GM12878 (cell line): ENCODE measurements at regions not wholly inside any gene's neighbourhood (a gene's known extent, or its start where the extent isn't known, plus 50 kb on each side); places are given as distances from the start of the nearest gene placed in this dataset.

ENCODE experiments used
- BCLAF1 ChIP-seq: fragments of 450-650 bp; IDR thresholded peaks from 2 replicates; pipeline ENCODE4 v1.6.1; 2017; ENCODE audit warnings: antibody characterized with exemption, mild to moderate bottlenecking, moderate library complexity
- CEBPZ ChIP-seq: fragments of 150-350 bp; IDR thresholded peaks from 2 replicates; pipeline ENCODE4 v1.6.1; 2016; ENCODE audit warnings: low read depth, low read length
- EZH2 ChIP-seq: IDR thresholded peaks from 2 replicates; pipeline ENCODE4 v1.6.1; 2012; ENCODE audit warnings: low read depth, mild to moderate bottlenecking, control low read depth, inconsistent platforms, low read length, borderline replicate concordance; ENCODE audit not compliant: control insufficient read depth
- GABPA ChIP-seq: IDR thresholded peaks from 2 replicates; pipeline ENCODE4 v1.6.1; 2014; ENCODE audit warnings: antibody characterized with exemption, low read depth, mild to moderate bottlenecking, inconsistent platforms
- MTA2 ChIP-seq: fragments of 450-650 bp; IDR thresholded peaks from 2 replicates; pipeline ENCODE4 v1.6.1; 2016; ENCODE audit warnings: low read depth, mild to moderate bottlenecking, moderate library complexity
- POLR2AphosphoS5 ChIP-seq: IDR thresholded peaks from 2 replicates; pipeline ENCODE4 v1.6.1; 2011; ENCODE audit warnings: mild to moderate bottlenecking, low read length, inconsistent platforms
- SUZ12 ChIP-seq: fragments of 200-600 bp; sonication (generic); IDR thresholded peaks from one replicate; pipeline ENCODE4 v1.6.1; 2018; ENCODE audit warnings: antibody characterized with exemption, mild to moderate bottlenecking; ENCODE audit not compliant: unreplicated experiment
- USF1 ChIP-seq: IDR thresholded peaks from 2 replicates; pipeline ENCODE4 v1.6.1; 2011; ENCODE audit warnings: borderline replicate concordance, low read depth, mild to moderate bottlenecking, moderate library complexity, mixed read lengths, low read length; ENCODE audit not compliant: insufficient read depth; ENCODE audit errors: extremely low read length
- ZNF274 ChIP-seq: IDR thresholded peaks from one replicate; pipeline ENCODE4 v1.8.0; 2011; ENCODE audit not compliant: insufficient read length, insufficient read depth
- TF ChIP-seq, protein P1 (sequence below), 3 experiments: IDR thresholded peaks in 2 of 3; conservative IDR thresholded peaks in 1 of 3; 2 replicates each; pipeline ENCODE4 v1.5.1; 2011; ENCODE audit warnings: low read depth in 3 of 3, low read length in 3 of 3, mild to moderate bottlenecking in 3 of 3, control low read depth in 2 of 3, moderate library complexity in 2 of 3, inconsistent platforms in 1 of 3, mixed read lengths in 1 of 3; ENCODE audit not compliant: control insufficient read depth in 2 of 3, insufficient read depth in 1 of 3; ENCODE audit errors: extremely low read depth in 1 of 3
- TF ChIP-seq, protein P2 (sequence below): IDR thresholded peaks from 2 replicates; pipeline ENCODE4 v1.6.1; 2011; ENCODE audit warnings: low read depth, mild to moderate bottlenecking, low read length, moderate library complexity, borderline replicate concordance; ENCODE audit errors: extremely low read depth

- TF ChIP-seq CEBPZ (no peak), GABPA (no peak), BCLAF1 (no peak), SUZ12 (no peak), USF1 (no peak), EZH2 (no peak), MTA2 (no peak), POLR2AphosphoS5 (no peak), ZNF274 (no peak)
- TF ChIP-seq, protein P1, sequence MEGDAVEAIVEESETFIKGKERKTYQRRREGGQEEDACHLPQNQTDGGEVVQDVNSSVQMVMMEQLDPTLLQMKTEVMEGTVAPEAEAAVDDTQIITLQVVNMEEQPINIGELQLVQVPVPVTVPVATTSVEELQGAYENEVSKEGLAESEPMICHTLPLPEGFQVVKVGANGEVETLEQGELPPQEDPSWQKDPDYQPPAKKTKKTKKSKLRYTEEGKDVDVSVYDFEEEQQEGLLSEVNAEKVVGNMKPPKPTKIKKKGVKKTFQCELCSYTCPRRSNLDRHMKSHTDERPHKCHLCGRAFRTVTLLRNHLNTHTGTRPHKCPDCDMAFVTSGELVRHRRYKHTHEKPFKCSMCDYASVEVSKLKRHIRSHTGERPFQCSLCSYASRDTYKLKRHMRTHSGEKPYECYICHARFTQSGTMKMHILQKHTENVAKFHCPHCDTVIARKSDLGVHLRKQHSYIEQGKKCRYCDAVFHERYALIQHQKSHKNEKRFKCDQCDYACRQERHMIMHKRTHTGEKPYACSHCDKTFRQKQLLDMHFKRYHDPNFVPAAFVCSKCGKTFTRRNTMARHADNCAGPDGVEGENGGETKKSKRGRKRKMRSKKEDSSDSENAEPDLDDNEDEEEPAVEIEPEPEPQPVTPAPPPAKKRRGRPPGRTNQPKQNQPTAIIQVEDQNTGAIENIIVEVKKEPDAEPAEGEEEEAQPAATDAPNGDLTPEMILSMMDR (IDR thresholded peaks at IDR 0.05 in 2 of 3, conservative IDR thresholded peaks at IDR 0.05 in 1 of 3; ENCODE audit: control insufficient read depth in 2 of 3, extremely low read depth in 1 of 3, insufficient read depth in 1 of 3, low read depth in 3 of 3, low read length in 3 of 3), result no peak
- TF ChIP-seq, protein P2, sequence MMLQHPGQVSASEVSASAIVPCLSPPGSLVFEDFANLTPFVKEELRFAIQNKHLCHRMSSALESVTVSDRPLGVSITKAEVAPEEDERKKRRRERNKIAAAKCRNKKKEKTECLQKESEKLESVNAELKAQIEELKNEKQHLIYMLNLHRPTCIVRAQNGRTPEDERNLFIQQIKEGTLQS, result no peak
Measured at GRCh38 chr21:20729376-20729775, 268.8 kb upstream of the NCAM2 start.
